Smooth muscle cell (in vitro differentiated cells): ENCODE measurements at regions not wholly inside any gene's neighbourhood (a gene's known extent, or its start where the extent isn't known, plus 50 kb on each side); places are given as distances from the start of the nearest gene placed in this dataset.

Experiments used
- DNase-seq: peaks from one replicate; lab custom pipeline; 2025; ENCODE audit not compliant: unreplicated experiment; lab: John Stamatoyannopoulos, UW
- H2AFZ ChIP-seq: fragments of 200-600 bp; sonication (generic); 2 replicates; pipeline ENCODE4 v1.6.0; 2016; ENCODE audit warnings: antibody characterized with exemption, low read depth, mild to moderate bottlenecking
- H3F3A ChIP-seq: fragments of 200-600 bp; sonication (generic); 2 replicates; pipeline ENCODE4 v1.6.0; 2017; ENCODE audit warnings: antibody characterized with exemption, low read depth
- H3K27ac ChIP-seq: fragments of 200-600 bp; sonication (generic); 2 replicates; pipeline ENCODE4 v1.5.1; 2016; ENCODE audit warnings: low read depth, mild to moderate bottlenecking
- H3K27me3 ChIP-seq: fragments of 200-600 bp; sonication (generic); 2 replicates; pipeline ENCODE4 v1.6.1; 2016; ENCODE audit warnings: low read depth, mild to moderate bottlenecking
- H3K36me3 ChIP-seq: fragments of 200-600 bp; sonication (generic); 2 replicates; pipeline ENCODE4 v1.5.1; 2016; ENCODE audit warnings: low read depth
- H3K4me1 ChIP-seq: fragments of 200-600 bp; sonication (generic); 2 replicates; pipeline ENCODE4 v1.5.1; 2016; ENCODE audit warnings: low read depth
- H3K4me2 ChIP-seq: fragments of 200-600 bp; sonication (generic); 2 replicates; pipeline ENCODE4 v1.6.0; 2016; ENCODE audit warnings: mild to moderate bottlenecking
- H3K4me3 ChIP-seq: fragments of 200-600 bp; sonication (generic); 2 replicates; pipeline ENCODE4 v1.5.1; 2016; ENCODE audit warnings: mild to moderate bottlenecking
- H3K79me2 ChIP-seq: fragments of 200-600 bp; sonication (generic); 2 replicates; pipeline ENCODE4 v1.6.0; 2016; ENCODE audit warnings: low read depth, mild to moderate bottlenecking
- H3K9ac ChIP-seq: fragments of 200-600 bp; sonication (generic); 2 replicates; pipeline ENCODE4 v1.6.0; 2016; ENCODE audit warnings: low read depth
- H3K9me3 ChIP-seq: fragments of 200-600 bp; sonication (generic); replicated peaks from 2 replicates; pipeline ENCODE4 v1.5.1; 2016; ENCODE audit warnings: low read depth
- H4K20me1 ChIP-seq: fragments of 200-600 bp; sonication (generic); 2 replicates; pipeline ENCODE4 v1.6.0; 2016; ENCODE audit warnings: low read depth
- WGBS: methylation state at CpG from one replicate; pipeline ENCODE4 v1.1.7; 2016; ENCODE audit warnings: low lambda C conversion rate; 5-methylcytosine and 5-hydroxymethylcytosine counted together
- TF ChIP-seq, protein P1 (sequence below): fragments of 200-600 bp; sonication (generic); IDR thresholded peaks from 2 replicates; pipeline ENCODE4 v1.5.1; 2017; ENCODE audit warnings: borderline replicate concordance, mild to moderate bottlenecking, antibody characterized with exemption; ENCODE audit not compliant: insufficient read depth, poor library complexity, severe bottlenecking

DNA sequence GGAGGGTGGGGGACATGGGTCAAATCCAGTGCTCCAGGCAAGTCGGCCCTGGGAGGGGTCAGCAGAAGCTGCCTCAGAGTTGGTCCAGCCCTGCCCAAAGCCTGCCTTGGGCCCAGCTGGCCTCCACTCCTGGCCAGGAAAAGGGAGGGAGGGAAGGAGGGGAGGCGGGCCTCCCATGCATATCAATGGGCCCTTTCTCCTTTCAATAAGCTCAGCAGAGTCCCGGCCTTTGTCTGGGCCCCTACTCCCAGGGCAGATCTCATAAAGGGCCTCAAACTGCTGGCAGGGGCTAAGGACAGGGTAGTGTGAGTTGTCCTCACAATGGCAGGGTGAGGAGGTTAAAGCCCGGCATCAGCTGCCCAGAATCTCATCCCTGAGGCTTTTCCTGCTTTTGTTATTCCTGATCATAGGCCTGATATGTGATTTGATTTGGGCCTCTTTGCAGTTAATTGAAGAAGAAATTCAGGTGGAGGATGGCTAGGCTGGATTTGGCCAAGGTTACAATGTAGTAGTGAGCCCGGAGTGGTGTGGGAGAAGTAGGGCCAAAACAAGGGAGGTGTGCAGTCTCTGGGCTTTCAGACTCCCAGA, 121.1 kb upstream of the ATP6AP2 start:
- no peaks in the 10 kb centered on the region for H3K79me2 ChIP-seq
- no peaks in the 10 kb centered on the region for H3K36me3 ChIP-seq
- DNase-seq: no peak
- no peaks in the 10 kb centered on the region for H3K9me3 ChIP-seq
- H3K4me3 ChIP-seq: no peak overlapping the region
- no peaks in the 10 kb centered on the region for H3K27me3 ChIP-seq
- 76% methylated on average over 4 of the region's 5 CpGs for WGBS
- no peak overlapping the region for H3K4me2 ChIP-seq
- TF ChIP-seq, protein P1, sequence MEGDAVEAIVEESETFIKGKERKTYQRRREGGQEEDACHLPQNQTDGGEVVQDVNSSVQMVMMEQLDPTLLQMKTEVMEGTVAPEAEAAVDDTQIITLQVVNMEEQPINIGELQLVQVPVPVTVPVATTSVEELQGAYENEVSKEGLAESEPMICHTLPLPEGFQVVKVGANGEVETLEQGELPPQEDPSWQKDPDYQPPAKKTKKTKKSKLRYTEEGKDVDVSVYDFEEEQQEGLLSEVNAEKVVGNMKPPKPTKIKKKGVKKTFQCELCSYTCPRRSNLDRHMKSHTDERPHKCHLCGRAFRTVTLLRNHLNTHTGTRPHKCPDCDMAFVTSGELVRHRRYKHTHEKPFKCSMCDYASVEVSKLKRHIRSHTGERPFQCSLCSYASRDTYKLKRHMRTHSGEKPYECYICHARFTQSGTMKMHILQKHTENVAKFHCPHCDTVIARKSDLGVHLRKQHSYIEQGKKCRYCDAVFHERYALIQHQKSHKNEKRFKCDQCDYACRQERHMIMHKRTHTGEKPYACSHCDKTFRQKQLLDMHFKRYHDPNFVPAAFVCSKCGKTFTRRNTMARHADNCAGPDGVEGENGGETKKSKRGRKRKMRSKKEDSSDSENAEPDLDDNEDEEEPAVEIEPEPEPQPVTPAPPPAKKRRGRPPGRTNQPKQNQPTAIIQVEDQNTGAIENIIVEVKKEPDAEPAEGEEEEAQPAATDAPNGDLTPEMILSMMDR: no peak
- no peak overlapping the region for H3K9ac ChIP-seq
- H3K27ac ChIP-seq: no peak overlapping the region
- no peaks in the 10 kb centered on the region for H4K20me1 ChIP-seq
- no peak overlapping the region for H2AFZ ChIP-seq
- no peaks in the 10 kb centered on the region for H3F3A ChIP-seq
- peaks cover 5% of the 10 kb centered on the region for H3K4me1 ChIP-seq

DNA sequence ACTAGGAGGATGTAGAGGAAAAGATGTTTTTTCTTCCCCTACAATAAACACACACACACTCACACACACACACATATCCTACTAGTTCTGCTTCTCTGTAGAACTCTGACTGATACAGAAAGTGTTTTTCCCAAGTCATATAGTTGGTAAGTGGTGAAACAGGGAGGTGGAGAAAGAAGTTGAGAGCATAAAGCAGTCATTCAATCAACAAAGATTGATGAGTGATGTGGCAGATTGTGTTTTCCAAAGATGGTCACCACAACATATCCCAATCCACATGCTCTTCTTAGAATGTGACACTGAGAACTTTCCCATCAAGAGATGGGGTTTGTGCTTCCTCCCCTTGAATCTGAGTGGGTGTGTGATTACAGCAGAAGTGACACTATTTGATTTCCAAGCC, 123.4 kb upstream of the ATP6AP2 start:
- no peak for DNase-seq
- H4K20me1 ChIP-seq: no peaks in the 10 kb centered on the region
- H3K4me2 ChIP-seq: no peak overlapping the region
- H3K9me3 ChIP-seq: no peaks in the 10 kb centered on the region
- H3K79me2 ChIP-seq: no peaks in the 10 kb centered on the region
- no peaks in the 10 kb centered on the region for H3K27me3 ChIP-seq
- H3K9ac ChIP-seq: no peak overlapping the region
- H3K4me1 ChIP-seq: peaks cover 5% of the 10 kb centered on the region
- H3K4me3 ChIP-seq: no peak overlapping the region
- TF ChIP-seq, protein P1: no peak
- no peaks in the 10 kb centered on the region for H3K36me3 ChIP-seq
- H3F3A ChIP-seq: no peaks in the 10 kb centered on the region
- no peak overlapping the region for H2AFZ ChIP-seq
- no peak overlapping the region for H3K27ac ChIP-seq

DNA sequence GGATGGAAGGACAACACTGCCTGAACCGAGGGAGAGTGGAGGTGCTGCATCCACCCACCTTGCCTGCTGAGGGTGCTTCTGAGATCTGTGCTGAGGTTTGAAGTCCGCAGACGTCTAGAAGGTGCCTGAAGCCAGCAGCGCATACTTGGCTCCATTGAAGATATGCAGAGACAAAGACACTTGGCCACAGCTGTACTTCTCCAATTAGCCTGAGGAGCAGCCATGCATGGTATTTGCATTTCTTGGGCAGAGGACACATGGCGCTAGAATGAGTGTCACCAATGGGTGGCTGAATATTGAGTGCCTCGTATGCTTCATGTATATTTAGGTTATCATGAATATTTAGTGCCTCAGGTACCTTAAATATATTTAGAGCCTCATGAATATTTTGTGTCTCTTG, 128.7 kb upstream of the ATP6AP2 start:
- Histone ChIP-seq H3K4me3 (no peak overlapping the region), H3K36me3 (no peaks in the 10 kb centered on the region), H3K9ac (no peak overlapping the region), H3F3A (no peaks in the 10 kb centered on the region), H4K20me1 (no peaks in the 10 kb centered on the region), H3K4me2 (no peak overlapping the region), H3K27ac (no peak overlapping the region), H3K9me3 (no peaks in the 10 kb centered on the region), H3K79me2 (no peaks in the 10 kb centered on the region), H3K4me1 (peaks cover 5% of the 10 kb centered on the region), H2AFZ (no peak overlapping the region), H3K27me3 (no peaks in the 10 kb centered on the region)
- 88% methylated on average over 6 of the region's 6 CpGs for WGBS
- TF ChIP-seq, protein P1: no peak
- DNase-seq: no peak

DNA sequence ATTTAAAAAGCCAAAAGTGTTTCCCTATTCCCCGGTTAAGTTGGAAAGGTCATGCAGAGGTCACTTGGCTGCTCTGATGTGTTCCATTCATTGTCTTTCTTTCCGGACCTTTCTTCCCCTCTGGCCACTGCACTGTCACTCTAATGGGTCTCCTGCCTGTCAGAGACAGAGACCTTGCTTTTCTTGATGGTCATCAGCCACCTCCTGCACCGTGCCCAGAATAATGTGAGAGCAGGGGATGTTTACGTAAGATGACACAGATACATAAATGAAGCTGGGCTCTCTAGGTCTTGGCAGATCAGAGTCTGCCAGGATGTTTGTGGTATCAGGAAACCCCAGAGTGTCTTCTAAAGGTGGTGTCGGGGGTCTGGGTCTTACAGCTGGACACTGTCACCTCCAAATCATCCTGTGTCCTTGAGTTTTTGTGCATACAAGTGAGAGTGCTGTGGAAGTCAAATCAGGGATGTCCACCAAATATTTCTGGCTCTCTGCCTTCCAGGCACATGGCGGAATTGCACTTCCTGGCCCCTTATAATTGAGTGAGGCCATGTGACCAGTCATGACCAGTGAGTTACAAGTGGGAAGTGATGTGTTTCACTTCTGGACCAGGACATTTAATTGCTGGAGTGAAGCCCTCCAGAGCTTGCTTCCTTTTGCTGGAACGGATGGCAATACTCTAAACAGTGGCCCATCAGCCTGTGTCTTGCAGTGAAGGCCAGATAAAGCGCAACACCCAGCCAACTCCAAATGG, 130.6 kb upstream of the ATP6AP2 start:
- Histone ChIP-seq H4K20me1 (no peaks in the 10 kb centered on the region), H3K79me2 (no peaks in the 10 kb centered on the region), H3K27ac (no peak overlapping the region), H3K9me3 (no peaks in the 10 kb centered on the region), H3K4me3 (no peak overlapping the region), H3K4me2 (no peak overlapping the region), H3F3A (no peaks in the 10 kb centered on the region), H2AFZ (no peak overlapping the region), H3K27me3 (no peaks in the 10 kb centered on the region), H3K4me1 (no peaks in the 10 kb centered on the region), H3K36me3 (no peaks in the 10 kb centered on the region), H3K9ac (no peak overlapping the region)
- DNase-seq: no peak
- 78% methylated on average over 8 of the region's 8 CpGs for WGBS
- TF ChIP-seq, protein P1: no peak
